Caco-2 (cell line): ENCODE measurements at regions not wholly inside any gene's neighbourhood (a gene's known extent, or its start where the extent isn't known, plus 50 kb on each side); places are given as distances from the start of the nearest gene placed in this dataset.

Experiments
- BruUV-seq: library from RNA; stranded (reverse); fragments of 400-500 nt; replicated peaks from 2 replicates; lab custom pipeline; 2021; lab: Mats Ljungman, UMichigan
- CTCF ChIA-PET: fragments of 300-600 bp; sonication (Branson Sonifier 250); formaldehyde crosslinking; loops from one replicate; lab custom pipeline; 2022; ENCODE audit warnings: antibody characterized with exemption; lab: Charles Lee
- POLR2A ChIA-PET: fragments of 300-600 bp; sonication (Branson Sonifier 250); formaldehyde crosslinking; loops from one replicate; lab custom pipeline; 2022; ENCODE audit warnings: antibody characterized with exemption; lab: Charles Lee
- DNase-seq, 2 experiments: peaks; one replicate each; pipeline versions ENCODE4 v3.0.0 to v3.0.0-alpha.2; 2020 to 2022
- H3K27me3 ChIP-seq: replicated peaks from 2 replicates; pipeline ENCODE4 v1.6.0; 2011; ENCODE audit warnings: low read length; ENCODE audit not compliant: control insufficient read depth, insufficient read depth
- H3K36me3 ChIP-seq: 2 replicates; pipeline ENCODE4 v1.5.1; 2011; ENCODE audit warnings: low read length; ENCODE audit not compliant: control insufficient read depth, insufficient read depth
- H3K4me1 ChIP-seq: fragments of 250-450 bp; sonication (Bioruptor Pico); 2 replicates; pipeline ENCODE4 v1.5.1; 2020; ENCODE audit warnings: mild to moderate bottlenecking
- H3K4me3 ChIP-seq: 2 replicates; pipeline ENCODE4 v1.5.1; 2011; ENCODE audit warnings: low read depth, mild to moderate bottlenecking, control low read depth, low read length
- H3K9me3 ChIP-seq: fragments of 250-450 bp; sonication (Bioruptor Pico); 2 replicates; pipeline ENCODE4 v1.5.1; 2020; ENCODE audit warnings: mild to moderate bottlenecking, moderate library complexity
- H3K27ac Mint-ChIP-seq: one replicate; pipeline ENCODE4 v1.8.0; 2022; ENCODE audit warnings: mixed read lengths; ENCODE audit not compliant: unreplicated experiment
- H3K27me3 Mint-ChIP-seq: one replicate; pipeline ENCODE4 v1.8.0; 2022; ENCODE audit warnings: mixed read lengths; ENCODE audit not compliant: insufficient read depth, unreplicated experiment
- H3K36me3 Mint-ChIP-seq: one replicate; pipeline ENCODE4 v1.8.0; 2022; ENCODE audit warnings: mild to moderate bottlenecking, mixed read lengths; ENCODE audit not compliant: insufficient read depth, unreplicated experiment
- H3K4me1 Mint-ChIP-seq: one replicate; pipeline ENCODE4 v1.8.0; 2022; ENCODE audit warnings: low read depth, mixed read lengths; ENCODE audit not compliant: unreplicated experiment
- H3K4me3 Mint-ChIP-seq: one replicate; pipeline ENCODE4 v1.8.0; 2022; ENCODE audit warnings: mild to moderate bottlenecking, moderate library complexity, mixed read lengths; ENCODE audit not compliant: unreplicated experiment
- H3K9me3 Mint-ChIP-seq: one replicate; pipeline ENCODE4 v1.8.0; 2022; ENCODE audit warnings: mixed read lengths; ENCODE audit not compliant: unreplicated experiment
- CTCF ChIP-seq, 2 experiments: fragments of 200-600 bp in 1 of 2; IDR thresholded peaks; 1 replicate in 1 of 2; 2 replicates in 1 of 2; pipeline versions ENCODE4 v1.5.1 to v1.8.0; 2011 to 2022; ENCODE audit warnings: antibody characterized with exemption in 1 of 2, control low read depth in 1 of 2, inconsistent platforms in 1 of 2, low read depth in 1 of 2, low read length in 1 of 2, mild to moderate bottlenecking in 1 of 2, moderate library complexity in 1 of 2; ENCODE audit not compliant: insufficient read depth in 1 of 2, severe bottlenecking in 1 of 2, unreplicated experiment in 1 of 2
- intact Hi-C: fragments of 100-400 bp; cut with micrococcal nuclease; formaldehyde crosslinking; loops from one replicate; pipeline ENCODE4 v1.10.0; 2022; ENCODE audit not compliant: unreplicated experiment

DNA sequence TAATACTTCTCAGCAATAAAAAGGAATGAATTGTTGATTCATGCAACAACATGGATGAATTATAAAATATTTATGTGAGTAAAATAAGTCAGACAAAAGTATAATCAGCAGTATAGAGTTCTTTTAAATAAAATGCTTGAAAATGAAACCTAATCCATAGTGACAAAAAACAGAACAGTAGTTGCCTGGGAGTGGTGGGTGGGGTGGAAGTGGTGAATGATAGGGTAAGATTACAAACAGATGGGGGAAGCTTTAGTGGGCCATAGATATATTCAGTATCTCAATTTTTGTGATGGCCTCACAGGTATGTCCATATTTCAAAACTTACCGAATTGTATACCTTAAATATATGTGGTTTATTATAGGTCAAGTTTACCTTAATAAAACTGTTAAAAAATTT lies 124.9 kb upstream of the UBL3 start:
- intact Hi-C loops = no loop called here
- no peaks in the 10 kb centered on the region for H3K27me3 ChIP-seq
- no TSS peak for BruUV-seq
- no peak for DNase-seq
- no peak overlapping the region for H3K27ac Mint-ChIP-seq
- H3K4me1 Mint-ChIP-seq = no peaks in the 10 kb centered on the region
- H3K9me3 ChIP-seq = no peaks in the 10 kb centered on the region
- no peaks in the 10 kb centered on the region for H3K36me3 ChIP-seq
- no peak overlapping the region for H3K4me3 ChIP-seq
- ChIA-PET CTCF (no interaction called here), POLR2A (no interaction called here)
- TF ChIP-seq CTCF (IDR thresholded peaks at IDR 0.05; ENCODE audit: insufficient read depth in 1 of 2, low read depth in 1 of 2, low read length in 1 of 2, severe bottlenecking in 1 of 2, unreplicated experiment in 1 of 2) = no peak
- H3K4me3 Mint-ChIP-seq = no peak overlapping the region
- no peaks in the 10 kb centered on the region for H3K4me1 ChIP-seq
- H3K36me3 Mint-ChIP-seq = no peaks in the 10 kb centered on the region
- peaks cover 2% of the 10 kb centered on the region for H3K27me3 Mint-ChIP-seq
- H3K9me3 Mint-ChIP-seq = no peaks in the 10 kb centered on the region

GRCh38 chr13:29969286-29969685 lies 118.9 kb upstream of the UBL3 start:
- H3K36me3 Mint-ChIP-seq = no peaks in the 10 kb centered on the region
- H3K27ac Mint-ChIP-seq = no peak overlapping the region
- H3K9me3 Mint-ChIP-seq = peaks cover 18% of the 10 kb centered on the region
- Histone ChIP-seq H3K27me3 (no peaks in the 10 kb centered on the region), H3K36me3 (no peaks in the 10 kb centered on the region), H3K4me1 (no peaks in the 10 kb centered on the region), H3K9me3 (peaks cover 6% of the 10 kb centered on the region; the same call in 1 of the 2 replicates), H3K4me3 (no peak overlapping the region)
- no peak overlapping the region for H3K4me3 Mint-ChIP-seq
- no peaks in the 10 kb centered on the region for H3K4me1 Mint-ChIP-seq
- POLR2A ChIA-PET = no interaction called here
- no peak for DNase-seq
- CTCF ChIA-PET = no interaction called here
- intact Hi-C loops = no loop called here
- no peak for TF ChIP-seq CTCF (IDR thresholded peaks at IDR 0.05; ENCODE audit: insufficient read depth in 1 of 2, low read depth in 1 of 2, low read length in 1 of 2, severe bottlenecking in 1 of 2, unreplicated experiment in 1 of 2)
- peaks cover 6% of the 10 kb centered on the region for H3K27me3 Mint-ChIP-seq
- no TSS peak for BruUV-seq

GRCh38 chr13:29964181-29964845 lies 113.9 kb upstream of the UBL3 start:
- Histone ChIP-seq H3K36me3 (no peaks in the 10 kb centered on the region), H3K4me3 (no peak overlapping the region), H3K9me3 (peaks cover 6% of the 10 kb centered on the region; the same call in 1 of the 2 replicates), H3K27me3 (no peaks in the 10 kb centered on the region), H3K4me1 (no peaks in the 10 kb centered on the region)
- TF ChIP-seq CTCF (IDR thresholded peaks at IDR 0.05; ENCODE audit: insufficient read depth in 1 of 2, low read depth in 1 of 2, low read length in 1 of 2, severe bottlenecking in 1 of 2, unreplicated experiment in 1 of 2) = no peak
- ChIA-PET CTCF (no interaction called here), POLR2A (no interaction called here)
- H3K27me3 Mint-ChIP-seq = peaks cover 4% of the 10 kb centered on the region
- H3K36me3 Mint-ChIP-seq = no peaks in the 10 kb centered on the region
- no peak for DNase-seq
- intact Hi-C loops = no loop called here
- no peaks in the 10 kb centered on the region for H3K4me1 Mint-ChIP-seq
- H3K4me3 Mint-ChIP-seq = no peak overlapping the region
- peaks cover 18% of the 10 kb centered on the region for H3K9me3 Mint-ChIP-seq
- no peak overlapping the region for H3K27ac Mint-ChIP-seq
- no TSS peak for BruUV-seq
